Esophagus squamous epithelium (tissue), 5 donors: ENCODE measurements at regions not wholly inside any gene's neighbourhood (a gene's known extent, or its start where the extent isn't known, plus 50 kb on each side); places are given as distances from the start of the nearest gene placed in this dataset.

ENCODE experiments used
- DNase-seq: peaks from one replicate; lab custom pipeline; 2025; lab: John Stamatoyannopoulos, UW
- H3K27ac ChIP-seq, 4 donors: fragments of 200-600 bp; sonication (generic); one replicate each; pipeline ENCODE4 v1.5.1; 2016 to 2019; ENCODE audit warnings: mild to moderate bottlenecking in 1 of 4
- H3K27me3 ChIP-seq, 4 donors: fragments of 200-600 bp; sonication (generic); 1 replicate in 3 of 4; 2 replicates in 1 of 4; pipeline versions ENCODE4 v1.5.1 to v1.6.0; 2017 to 2021; ENCODE audit warnings: antibody characterized with exemption in 1 of 4
- H3K36me3 ChIP-seq, 3 donors: fragments of 200-600 bp; sonication (generic); one replicate each; pipeline ENCODE4 v1.5.1; 2016 to 2019
- H3K4me1 ChIP-seq, 3 donors: fragments of 200-600 bp; sonication (generic); one replicate each; pipeline ENCODE4 v1.5.1; 2017 to 2019
- H3K4me3 ChIP-seq, 4 donors: fragments of 200-600 bp; sonication (generic); 1 replicate in 3 of 4; 2 replicates in 1 of 4; pipeline ENCODE4 v1.5.1; 2016 to 2019; ENCODE audit warnings: mild to moderate bottlenecking in 2 of 4, moderate library complexity in 1 of 4
- H3K9me3 ChIP-seq, 3 donors: fragments of 200-600 bp; sonication (generic); one replicate each; pipeline ENCODE4 v1.5.1; 2016 to 2019
- CTCF ChIP-seq, 6 experiments: fragments of 450-650 bp in 4 of 6; fragments of 200-600 bp in 2 of 6; sonication (generic) in 2 of 6; IDR thresholded peaks; one replicate each; pipeline ENCODE4 v1.5.1; 2016 to 2019; ENCODE audit warnings: antibody characterized with exemption in 6 of 6, mild to moderate bottlenecking in 4 of 6, moderate library complexity in 4 of 6
- POLR2A ChIP-seq, 4 donors: fragments of 450-650 bp; IDR thresholded peaks; one replicate each; pipeline ENCODE4 v1.6.1; 2017; ENCODE audit warnings: antibody characterized with exemption in 4 of 4, mild to moderate bottlenecking in 4 of 4, moderate library complexity in 3 of 4
- WGBS, 2 donors: methylation state at CpG; one replicate each; pipeline ENCODE4 v1.1.5; 2018; 5-methylcytosine and 5-hydroxymethylcytosine counted together
- intact Hi-C: fragments of 100-400 bp; cut with DNase I; formaldehyde crosslinking; loops from one replicate; pipeline ENCODE4 v1.15.0; 2022
- donor health status: DM: yes; HTN: yes; CAD: no.

- H3K4me3 ChIP-seq: no peak overlapping the region
- intact Hi-C loops: no loop called here
- DNase-seq: no peak
- H3K27me3 ChIP-seq: peaks cover 0 to 41% (median 0%) of the 10 kb centered on the region in 4 donors
- 59 to 63% methylated on average over 4 of the region's 4 CpGs for WGBS, 2 donors
- H3K9me3 ChIP-seq: no peaks in the 10 kb centered on the region
- peaks cover 0 to 12% (median 8%) of the 10 kb centered on the region in 3 donors for H3K4me1 ChIP-seq
- TF ChIP-seq POLR2A (IDR thresholded peaks at IDR 0.05) (no peak), CTCF (IDR thresholded peaks at IDR 0.05) (no peak)
- no peaks in the 10 kb centered on the region for H3K36me3 ChIP-seq
- no peak overlapping the region for H3K27ac ChIP-seq
Observed at GRCh38 chr2:205930209-205930608, 155.8 kb downstream of the INO80D start.

- Histone ChIP-seq H3K4me3 (no peak overlapping the region), H3K4me1 (peaks cover 0 to 12% (median 8%) of the 10 kb centered on the region in 3 donors), H3K27me3 (peaks cover 0 to 49% (median 0%) of the 10 kb centered on the region in 4 donors), H3K36me3 (no peaks in the 10 kb centered on the region), H3K27ac (no peak overlapping the region), H3K9me3 (no peaks in the 10 kb centered on the region)
- TF ChIP-seq CTCF (IDR thresholded peaks at IDR 0.05) (no peak), POLR2A (IDR thresholded peaks at IDR 0.05) (no peak)
- no peak for DNase-seq
- 88 to 96% methylated on average over 8 to 9 of the region's 9 CpGs for WGBS, 2 donors
- intact Hi-C loops: no loop called here
Observed at GRCh38 chr2:205929246-205929942, 156.6 kb downstream of the INO80D start.

- no peaks in the 10 kb centered on the region for H3K9me3 ChIP-seq
- intact Hi-C loops: no loop called here
- peak; percentile 7 for DNase-seq
- WGBS, 2 donors: 10 to 14% methylated on average over 24 to 30 of the region's 33 CpGs
- H3K4me3 ChIP-seq: peak overlapping the region in 3 of 4 donors; percentile 9 to 49 (median 11)
- H3K27me3 ChIP-seq: peaks cover 0 to 58% (median 0%) of the 10 kb centered on the region in 4 donors
- H3K27ac ChIP-seq: no peak overlapping the region
- H3K4me1 ChIP-seq: peaks cover 0 to 12% (median 8%) of the 10 kb centered on the region in 3 donors
- no peak for TF ChIP-seq POLR2A (IDR thresholded peaks at IDR 0.05)
- TF ChIP-seq CTCF (IDR thresholded peaks at IDR 0.05): peak; percentile 42 to 90 (median 84)
- no peaks in the 10 kb centered on the region for H3K36me3 ChIP-seq
Observed at GRCh38 chr2:205925373-205926337, 160.3 kb downstream of the INO80D start.

GRCh38 chr2:205924676-205925075 is 161.3 kb downstream of the INO80D start:
- Histone ChIP-seq H3K4me3 (no peak overlapping the region), H3K27me3 (peaks cover 0 to 58% (median 0%) of the 10 kb centered on the region in 4 donors), H3K27ac (no peak overlapping the region), H3K9me3 (no peaks in the 10 kb centered on the region), H3K4me1 (peaks cover 0 to 12% (median 8%) of the 10 kb centered on the region in 3 donors), H3K36me3 (no peaks in the 10 kb centered on the region)
- no peak for DNase-seq
- TF ChIP-seq POLR2A (IDR thresholded peaks at IDR 0.05): no peak
- TF ChIP-seq CTCF (IDR thresholded peaks at IDR 0.05): no peak
- 63 to 83% methylated on average over 8 to 9 of the region's 9 CpGs for WGBS, 2 donors
- intact Hi-C loops: no loop called here
